ENCODE measurements at regions not wholly inside any gene's neighbourhood (a gene's known extent, or its start where the extent isn't known, plus 50 kb on each side); places are given as distances from the start of the nearest gene placed in this dataset.

DNA sequence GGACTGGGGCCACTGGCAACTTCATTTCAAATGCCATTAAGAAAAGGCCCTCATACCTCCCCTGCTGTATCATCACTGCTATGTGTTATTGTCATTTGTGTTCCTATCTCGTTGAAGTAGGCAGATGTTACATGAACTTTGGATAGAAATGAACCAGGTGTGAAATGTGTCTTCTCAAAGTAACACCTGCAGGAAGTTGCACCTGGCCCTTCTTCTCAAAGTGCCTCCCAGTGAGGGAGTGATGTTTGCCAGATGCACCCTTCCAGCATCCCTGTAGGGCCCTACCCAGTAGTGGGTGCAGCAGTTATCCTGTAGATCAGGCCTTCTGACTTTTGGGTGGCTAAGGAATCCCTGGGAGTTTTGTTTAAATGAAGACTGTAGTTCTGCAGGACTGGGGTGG lies 197.7 kb upstream of the CTNNB1 start:
- Histone ChIP-seq H3K27ac (no peak overlapping the region), H3K27me3 (ENCODE audit: insufficient read depth, low read depth, severe bottlenecking) (peaks cover 13% of the 10 kb centered on the region), H3K9me3 (ENCODE audit: severe bottlenecking) (no peaks in the 10 kb centered on the region), H3K4me3 (ENCODE audit: low read depth, low read length) (no peak overlapping the region), H3K36me3 (no peaks in the 10 kb centered on the region)
- no peak for DNase-seq
- TF ChIP-seq, protein P1, sequence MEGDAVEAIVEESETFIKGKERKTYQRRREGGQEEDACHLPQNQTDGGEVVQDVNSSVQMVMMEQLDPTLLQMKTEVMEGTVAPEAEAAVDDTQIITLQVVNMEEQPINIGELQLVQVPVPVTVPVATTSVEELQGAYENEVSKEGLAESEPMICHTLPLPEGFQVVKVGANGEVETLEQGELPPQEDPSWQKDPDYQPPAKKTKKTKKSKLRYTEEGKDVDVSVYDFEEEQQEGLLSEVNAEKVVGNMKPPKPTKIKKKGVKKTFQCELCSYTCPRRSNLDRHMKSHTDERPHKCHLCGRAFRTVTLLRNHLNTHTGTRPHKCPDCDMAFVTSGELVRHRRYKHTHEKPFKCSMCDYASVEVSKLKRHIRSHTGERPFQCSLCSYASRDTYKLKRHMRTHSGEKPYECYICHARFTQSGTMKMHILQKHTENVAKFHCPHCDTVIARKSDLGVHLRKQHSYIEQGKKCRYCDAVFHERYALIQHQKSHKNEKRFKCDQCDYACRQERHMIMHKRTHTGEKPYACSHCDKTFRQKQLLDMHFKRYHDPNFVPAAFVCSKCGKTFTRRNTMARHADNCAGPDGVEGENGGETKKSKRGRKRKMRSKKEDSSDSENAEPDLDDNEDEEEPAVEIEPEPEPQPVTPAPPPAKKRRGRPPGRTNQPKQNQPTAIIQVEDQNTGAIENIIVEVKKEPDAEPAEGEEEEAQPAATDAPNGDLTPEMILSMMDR (IDR thresholded peaks at IDR 0.05; ENCODE audit: low read depth, low read length), result no peak

DNA sequence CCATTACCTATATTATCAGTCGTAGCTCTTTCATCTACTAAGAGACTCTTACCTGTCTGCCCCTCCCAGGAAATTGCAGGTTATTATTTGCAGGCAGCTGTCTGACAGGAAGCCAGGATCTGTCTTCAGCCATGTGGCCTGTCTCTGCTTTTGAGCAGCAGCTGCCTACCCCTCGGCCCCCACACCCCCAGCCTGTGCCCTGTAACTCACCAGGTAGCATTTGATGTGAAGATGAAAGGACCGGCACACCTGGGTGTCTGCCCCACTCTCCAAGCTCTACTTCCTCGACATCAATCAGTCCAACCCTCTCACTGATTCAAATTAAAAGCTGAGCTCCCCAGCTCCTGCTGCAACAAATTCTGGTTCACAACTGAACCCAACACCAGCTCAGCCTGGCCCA lies 197.2 kb upstream of the CTNNB1 start:
- DNase-seq, result no peak
- TF ChIP-seq, protein P1 (IDR thresholded peaks at IDR 0.05; ENCODE audit: low read depth, low read length), result no peak
- Histone ChIP-seq H3K4me3 (ENCODE audit: low read depth, low read length) (no peak overlapping the region), H3K36me3 (no peaks in the 10 kb centered on the region), H3K27ac (no peak overlapping the region), H3K9me3 (ENCODE audit: severe bottlenecking) (no peaks in the 10 kb centered on the region), H3K27me3 (ENCODE audit: insufficient read depth, low read depth, severe bottlenecking) (peaks cover 13% of the 10 kb centered on the region)

DNA sequence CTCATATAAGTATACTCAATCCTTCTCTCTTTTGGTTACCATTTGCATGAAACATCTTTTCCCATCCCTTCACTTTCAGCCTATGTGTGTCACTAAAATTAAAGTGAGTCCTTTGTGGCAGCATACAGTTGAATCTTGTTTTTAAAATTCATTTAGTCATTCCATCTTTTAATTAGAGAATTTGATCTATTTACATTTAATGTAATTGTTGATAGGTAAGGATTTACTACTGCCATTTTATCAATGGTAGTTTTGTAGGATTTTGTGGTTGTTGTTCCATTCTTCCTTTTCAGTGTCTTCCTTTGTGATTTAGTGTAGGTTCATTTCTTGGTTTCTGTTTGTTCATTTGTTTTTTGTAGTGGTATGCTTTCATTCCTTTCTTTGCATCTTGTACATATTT lies 191.9 kb upstream of the CTNNB1 start:
- Histone ChIP-seq H3K36me3 (no peaks in the 10 kb centered on the region), H3K4me3 (ENCODE audit: low read depth, low read length) (no peak overlapping the region), H3K27ac (no peak overlapping the region), H3K27me3 (ENCODE audit: insufficient read depth, low read depth, severe bottlenecking) (peaks cover 7% of the 10 kb centered on the region), H3K9me3 (ENCODE audit: severe bottlenecking) (no peaks in the 10 kb centered on the region)
- TF ChIP-seq, protein P1 (IDR thresholded peaks at IDR 0.05; ENCODE audit: low read depth, low read length), result no peak
- no peak for DNase-seq

DNA sequence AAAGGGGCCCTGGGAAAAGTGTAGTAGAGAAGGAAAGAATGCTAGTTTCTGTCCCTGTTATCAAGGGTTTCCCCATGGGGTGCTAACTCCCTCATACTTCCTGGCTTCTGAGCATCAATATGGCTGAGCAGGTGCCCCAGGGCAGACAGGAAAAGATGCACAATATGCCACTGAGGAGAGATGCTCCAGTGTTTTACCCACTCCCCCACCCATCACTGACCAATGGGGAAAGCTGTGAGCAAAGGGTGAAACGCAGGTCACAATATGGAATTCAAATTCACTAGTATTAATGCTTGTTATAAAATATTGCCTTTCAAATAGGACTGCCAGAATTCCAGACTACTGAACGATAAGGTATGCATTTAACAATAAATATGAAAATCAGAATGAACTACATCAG lies 187.5 kb upstream of the CTNNB1 start:
- Histone ChIP-seq H3K4me3 (ENCODE audit: low read depth, low read length) (no peak overlapping the region), H3K9me3 (ENCODE audit: severe bottlenecking) (no peaks in the 10 kb centered on the region), H3K36me3 (no peaks in the 10 kb centered on the region), H3K27ac (no peak overlapping the region), H3K27me3 (ENCODE audit: insufficient read depth, low read depth, severe bottlenecking) (no peaks in the 10 kb centered on the region)
- TF ChIP-seq, protein P1 (IDR thresholded peaks at IDR 0.05; ENCODE audit: low read depth, low read length), result no peak
- no peak for DNase-seq

DNA sequence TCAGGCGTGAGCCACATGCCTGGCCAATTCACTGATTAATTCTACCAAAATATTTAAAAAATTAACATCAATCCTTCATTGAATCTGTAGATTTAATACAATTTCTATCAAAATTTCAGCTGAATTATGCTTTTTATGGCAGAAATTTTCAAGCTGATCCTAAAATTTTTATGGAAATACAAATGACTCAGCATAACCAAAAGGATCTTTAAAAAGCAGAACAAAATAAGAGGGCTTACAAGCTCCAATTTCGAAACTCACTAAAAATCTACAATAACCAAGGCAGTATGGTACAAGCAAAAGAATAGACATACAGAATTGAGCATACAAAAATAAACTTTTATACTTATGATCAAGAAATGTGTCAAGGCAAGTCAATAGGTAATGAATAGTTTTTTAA lies 180.4 kb upstream of the CTNNB1 start:
- H3K9me3 ChIP-seq (ENCODE audit: severe bottlenecking), result no peaks in the 10 kb centered on the region
- TF ChIP-seq, protein P1 (IDR thresholded peaks at IDR 0.05; ENCODE audit: low read depth, low read length), result no peak
- DNase-seq, result no peak
- H3K27ac ChIP-seq, result no peak overlapping the region
- no peaks in the 10 kb centered on the region for H3K27me3 ChIP-seq (ENCODE audit: insufficient read depth, low read depth, severe bottlenecking)
- H3K4me3 ChIP-seq (ENCODE audit: low read depth, low read length), result no peak overlapping the region
- no peaks in the 10 kb centered on the region for H3K36me3 ChIP-seq

DNA sequence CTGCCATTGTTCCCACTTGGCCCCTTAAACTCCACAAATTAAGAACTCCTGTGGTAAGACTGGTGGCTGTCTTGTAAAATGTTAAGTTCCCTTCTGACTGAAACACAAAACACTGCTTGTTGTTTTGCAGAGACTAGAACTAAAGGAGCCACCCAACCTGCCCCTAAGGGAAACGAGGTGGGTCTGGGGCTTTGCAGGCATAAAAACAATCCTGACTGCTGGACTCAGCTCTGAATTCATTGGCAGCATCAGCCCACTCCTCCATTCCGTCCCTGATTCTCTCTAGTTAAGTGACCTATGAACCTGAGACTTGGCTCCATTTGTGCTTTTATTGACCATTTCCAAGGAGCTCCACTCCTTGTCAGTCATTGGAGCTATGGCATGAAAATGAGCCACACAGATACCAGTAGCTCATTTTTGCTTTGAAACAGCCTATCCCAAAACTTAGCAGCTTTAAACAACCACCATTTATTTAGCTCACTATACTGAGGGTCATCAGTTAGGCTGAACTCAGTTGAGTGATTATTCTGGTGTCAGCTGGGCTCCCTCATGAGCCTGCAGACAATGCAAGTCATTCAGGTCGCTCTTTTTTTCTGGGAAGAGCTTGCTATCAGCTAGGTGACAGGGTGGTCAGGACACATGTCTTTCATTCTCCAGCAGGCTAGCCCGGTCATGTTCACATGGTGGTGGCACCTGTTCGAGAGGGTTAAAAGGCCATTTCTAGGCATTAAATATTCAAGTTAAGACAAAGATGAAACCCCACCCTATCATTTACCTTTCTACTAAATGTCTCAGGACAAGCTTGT lies 175.1 kb upstream of the CTNNB1 start:
- H3K9me3 ChIP-seq (ENCODE audit: severe bottlenecking), result no peaks in the 10 kb centered on the region
- no peak for DNase-seq
- no peaks in the 10 kb centered on the region for H3K27me3 ChIP-seq (ENCODE audit: insufficient read depth, low read depth, severe bottlenecking)

More for the DNA sequence above, 175.1 kb upstream of the CTNNB1 start:
- H3K4me3 ChIP-seq (ENCODE audit: low read depth, low read length), result no peak overlapping the region
- TF ChIP-seq, protein P1 (IDR thresholded peaks at IDR 0.05; ENCODE audit: low read depth, low read length), result no peak
- no peaks in the 10 kb centered on the region for H3K36me3 ChIP-seq
- H3K27ac ChIP-seq, result no peak overlapping the region
